GM23248 (cell line): ENCODE measurements at regions not wholly inside any gene's neighbourhood (a gene's known extent, or its start where the extent isn't known, plus 50 kb on each side); places are given as distances from the start of the nearest gene placed in this dataset.

Source experiments
- DNase-seq: peaks from one replicate; pipeline ENCODE4 v3.0.0-alpha.2; 2015
- H2AFZ ChIP-seq: fragments of 200-600 bp; sonication (generic); 2 replicates; pipeline ENCODE4 v1.6.1; 2016; ENCODE audit warnings: antibody characterized with exemption
- H3F3A ChIP-seq: fragments of 200-600 bp; sonication (generic); 2 replicates; pipeline ENCODE4 v1.6.1; 2016; ENCODE audit warnings: mild to moderate bottlenecking, antibody characterized with exemption, mixed run types; ENCODE audit not compliant: insufficient read depth
- H3K27ac ChIP-seq: fragments of 200-600 bp; sonication (generic); 2 replicates; pipeline ENCODE4 v1.5.1; 2016; ENCODE audit warnings: mild to moderate bottlenecking
- H3K27me3 ChIP-seq: fragments of 200-600 bp; sonication (generic); replicated peaks from 2 replicates; pipeline ENCODE4 v1.6.1; 2016; ENCODE audit warnings: mild to moderate bottlenecking; ENCODE audit not compliant: insufficient read depth
- H3K36me3 ChIP-seq: fragments of 200-600 bp; sonication (generic); 2 replicates; pipeline ENCODE4 v1.6.1; 2016; ENCODE audit warnings: low read depth, mild to moderate bottlenecking
- H3K4me1 ChIP-seq: fragments of 200-600 bp; sonication (generic); 2 replicates; pipeline ENCODE4 v1.6.1; 2016; ENCODE audit warnings: mild to moderate bottlenecking; ENCODE audit not compliant: insufficient read depth
- H3K4me2 ChIP-seq: fragments of 200-600 bp; sonication (generic); one replicate; pipeline ENCODE4 v1.6.1; 2016; ENCODE audit warnings: mild to moderate bottlenecking; ENCODE audit not compliant: unreplicated experiment
- H3K4me3 ChIP-seq: fragments of 200-600 bp; sonication (generic); 2 replicates; pipeline ENCODE4 v1.5.1; 2016; ENCODE audit warnings: mild to moderate bottlenecking
- H3K79me2 ChIP-seq: fragments of 200-600 bp; sonication (generic); 2 replicates; pipeline ENCODE4 v1.6.1; 2016; ENCODE audit warnings: mild to moderate bottlenecking; ENCODE audit not compliant: insufficient read depth
- H3K9ac ChIP-seq: fragments of 200-600 bp; sonication (generic); 2 replicates; pipeline ENCODE4 v1.6.1; 2016; ENCODE audit warnings: mild to moderate bottlenecking
- H3K9me2 ChIP-seq: fragments of 200-600 bp; sonication (generic); 2 replicates; pipeline ENCODE4 v1.6.1; 2016; ENCODE audit warnings: mixed run types, mild to moderate bottlenecking, moderate library complexity; ENCODE audit not compliant: insufficient read depth
- H3K9me3 ChIP-seq: fragments of 200-600 bp; sonication (generic); one replicate; pipeline ENCODE4 v1.6.1; 2017; ENCODE audit warnings: low read depth
- H4K20me1 ChIP-seq: fragments of 200-600 bp; sonication (generic); 2 replicates; pipeline ENCODE4 v1.6.0; 2016; ENCODE audit not compliant: insufficient read depth
- EZH2 ChIP-seq: fragments of 200-600 bp; sonication (generic); IDR thresholded peaks from 2 replicates; pipeline ENCODE4 v1.6.1; 2018; ENCODE audit warnings: antibody characterized with exemption, mild to moderate bottlenecking; ENCODE audit not compliant: insufficient read depth, poor library complexity, severe bottlenecking
- EZH2phosphoT487 ChIP-seq: fragments of 200-600 bp; sonication (generic); IDR thresholded peaks from 2 replicates; pipeline ENCODE4 v1.6.1; 2018; ENCODE audit warnings: antibody characterized with exemption, moderate library complexity, mild to moderate bottlenecking, low read depth; ENCODE audit not compliant: insufficient read depth
- WGBS, 2 experiments: methylation state at CpG; one replicate each; pipeline ENCODE4 v1.1.6; 2015 to 2017; ENCODE audit warnings: low lambda C conversion rate in 2 of 2, low coverage in 1 of 2; ENCODE audit errors: missing lambda C conversion rate in 2 of 2; 5-methylcytosine and 5-hydroxymethylcytosine counted together
- in situ Hi-C: fragments of 300-500 bp; cut with MboI; formaldehyde crosslinking; loops from 2 replicates; pipeline ENCODE4 v1.15.0; 2020

DNA sequence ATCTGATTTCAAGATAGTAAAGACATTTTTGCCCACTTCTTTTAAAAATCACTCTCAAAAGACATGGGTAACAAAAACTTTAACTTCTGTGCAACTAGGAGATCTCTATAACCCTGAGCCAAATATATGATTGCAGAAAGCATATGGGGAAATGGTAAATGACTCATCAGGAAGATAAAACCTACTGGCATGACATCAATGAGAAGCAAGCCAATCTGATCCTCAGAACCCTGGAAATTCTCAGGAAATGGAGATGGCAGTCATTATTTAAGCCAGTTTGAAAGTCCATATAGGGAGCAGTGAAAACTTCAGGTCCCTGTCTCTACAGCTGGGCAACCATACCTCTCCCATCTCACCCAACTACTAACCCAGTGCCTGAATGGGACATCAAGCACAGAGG lies 249.7 kb upstream of the NREP start:
- TF ChIP-seq EZH2: no peak
- TF ChIP-seq EZH2phosphoT487: no peak
- Histone ChIP-seq H4K20me1 (no peaks in the 10 kb centered on the region), H3K36me3 (no peaks in the 10 kb centered on the region), H3K9me3 (no peaks in the 10 kb centered on the region), H3F3A (peaks cover 46% of the 10 kb centered on the region), H3K27ac (peak overlapping the region; percentile 95), H3K9me2 (0 out of 2 replicates have a peak, but pooled peaks cover 3% of the 10 kb centered on the region), H3K4me1 (peaks cover 52% of the 10 kb centered on the region), H3K9ac (0 out of 2 replicates have a peak overlapping the region, but pooled peaks have one; percentile 67), H3K4me2 (peak overlapping the region; percentile 60), H3K4me3 (no peak overlapping the region), H2AFZ (no peak overlapping the region), H3K79me2 (no peaks in the 10 kb centered on the region), H3K27me3 (no peaks in the 10 kb centered on the region)
- DNase-seq: peak; percentile 61
- in situ Hi-C loops: no loop called here

DNA sequence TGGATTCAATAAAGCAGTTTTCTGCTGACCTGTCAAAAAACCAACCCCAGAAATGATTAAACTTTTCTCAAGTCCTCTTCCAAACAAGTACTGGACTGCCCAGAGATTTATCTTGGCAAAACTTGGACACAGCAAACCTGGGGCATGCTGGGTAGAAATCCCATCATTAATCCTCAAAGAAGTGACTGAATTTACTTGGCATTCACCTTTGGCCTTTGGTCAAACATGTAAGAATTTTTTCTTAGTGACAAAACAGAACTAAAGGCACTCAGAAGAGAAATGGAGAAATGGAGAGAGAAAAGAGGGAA lies 248.6 kb upstream of the NREP start:
- H3K36me3 ChIP-seq: no peaks in the 10 kb centered on the region
- 0 out of 2 replicates have a peak, but pooled peaks cover 3% of the 10 kb centered on the region for H3K9me2 ChIP-seq
- H3K27ac ChIP-seq: peak overlapping the region; percentile 95
- peaks cover 56% of the 10 kb centered on the region for H3K4me1 ChIP-seq
- peaks cover 46% of the 10 kb centered on the region for H3F3A ChIP-seq
- H4K20me1 ChIP-seq: no peaks in the 10 kb centered on the region
- peak; percentile 73 for DNase-seq
- no peak overlapping the region for H3K4me3 ChIP-seq
- TF ChIP-seq EZH2phosphoT487: no peak
- TF ChIP-seq EZH2: no peak
- in situ Hi-C loops: no loop called here
- H3K4me2 ChIP-seq: peak overlapping the region; percentile 60
- H3K79me2 ChIP-seq: no peaks in the 10 kb centered on the region
- H3K9me3 ChIP-seq: no peaks in the 10 kb centered on the region
- no peak overlapping the region for H2AFZ ChIP-seq
- H3K27me3 ChIP-seq: no peaks in the 10 kb centered on the region
- peak overlapping the region; percentile 67 for H3K9ac ChIP-seq

DNA sequence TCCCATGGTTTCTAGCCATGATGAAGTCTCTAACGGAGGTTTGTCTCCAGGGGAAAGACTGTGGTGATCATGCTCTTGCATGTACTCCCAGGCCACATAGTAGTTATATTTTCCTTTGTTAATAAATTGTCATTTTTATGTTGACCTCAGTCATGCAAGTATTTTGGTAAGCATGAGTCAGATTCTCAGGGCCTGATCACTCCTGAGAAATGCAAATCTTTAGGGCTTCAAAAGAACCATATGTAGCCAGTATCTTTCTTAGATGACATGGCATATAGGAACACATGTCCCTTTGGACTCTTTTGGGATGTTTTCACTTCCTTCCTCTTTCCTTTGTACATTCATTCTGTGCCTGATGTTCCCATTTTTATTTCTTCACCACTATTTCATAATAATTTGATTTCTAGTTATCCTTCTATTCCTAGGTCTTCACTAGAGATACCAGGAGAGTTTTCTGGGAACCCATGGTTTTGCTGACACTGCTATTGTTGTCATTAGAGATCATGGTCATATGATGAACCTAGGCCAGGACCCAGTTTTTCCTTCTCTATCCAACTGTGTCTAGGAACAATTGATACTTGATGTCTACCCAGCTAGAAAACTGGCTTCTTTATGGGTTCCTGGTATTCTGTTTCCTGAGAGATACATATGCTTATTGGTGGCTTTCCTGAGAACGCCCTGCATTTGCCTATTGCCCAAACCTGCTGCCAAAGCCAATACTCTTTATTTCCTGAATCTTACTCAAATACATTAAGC lies 248.1 kb upstream of the NREP start:
- H3K27me3 ChIP-seq: no peaks in the 10 kb centered on the region
- H3K9me2 ChIP-seq: 0 out of 2 replicates have a peak, but pooled peaks cover 3% of the 10 kb centered on the region
- no peaks in the 10 kb centered on the region for H3K79me2 ChIP-seq
- H2AFZ ChIP-seq: no peak overlapping the region
- TF ChIP-seq EZH2phosphoT487: no peak
- no peak for TF ChIP-seq EZH2
- WGBS, 2 experiments: 7 to 13% methylated on average over 2 of the region's 2 CpGs
- no peak overlapping the region for H3K4me3 ChIP-seq
- in situ Hi-C loops: no loop called here
- H4K20me1 ChIP-seq: no peaks in the 10 kb centered on the region
- H3K36me3 ChIP-seq: no peaks in the 10 kb centered on the region
- no peaks in the 10 kb centered on the region for H3K9me3 ChIP-seq
- peaks cover 49% of the 10 kb centered on the region for H3F3A ChIP-seq
- peak overlapping the region; percentile 67 for H3K9ac ChIP-seq
- peaks cover 56% of the 10 kb centered on the region for H3K4me1 ChIP-seq
- peak overlapping the region; percentile 95 for H3K27ac ChIP-seq
- DNase-seq: peak; percentile 89
- H3K4me2 ChIP-seq: peak overlapping the region; percentile 60

DNA sequence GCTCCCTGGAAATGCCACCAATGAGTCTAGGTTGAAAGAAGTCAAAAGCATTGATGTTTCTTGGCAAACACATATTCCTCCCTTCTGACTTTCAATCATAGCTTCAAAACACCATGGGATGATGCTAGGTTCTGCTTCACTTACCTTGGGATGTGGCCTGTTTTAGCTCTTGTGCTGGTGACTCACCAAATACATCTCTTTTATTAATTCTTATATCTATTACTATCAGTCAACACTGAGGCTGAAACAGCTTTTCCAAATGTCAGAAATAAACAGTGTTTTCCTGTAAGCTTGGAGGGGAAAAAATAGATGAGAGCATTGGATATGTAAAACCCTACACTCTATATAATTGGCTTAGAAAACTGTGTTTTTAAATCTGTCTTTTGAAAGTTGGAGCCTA lies 245.4 kb upstream of the NREP start:
- Histone ChIP-seq H3K4me1 (peaks cover 79% of the 10 kb centered on the region), H3K4me2 (no peak overlapping the region), H3K27ac (no peak overlapping the region), H3K9me2 (0 out of 2 replicates have a peak, but pooled peaks cover 3% of the 10 kb centered on the region), H3K27me3 (no peaks in the 10 kb centered on the region), H3K9me3 (no peaks in the 10 kb centered on the region), H3F3A (peaks cover 69% of the 10 kb centered on the region), H3K9ac (no peak overlapping the region), H4K20me1 (no peaks in the 10 kb centered on the region), H3K36me3 (no peaks in the 10 kb centered on the region), H3K79me2 (no peaks in the 10 kb centered on the region), H2AFZ (no peak overlapping the region), H3K4me3 (no peak overlapping the region)
- DNase-seq: peak; percentile 28
- in situ Hi-C loops: no loop called here
- TF ChIP-seq EZH2phosphoT487 (no peak), EZH2 (no peak)

DNA sequence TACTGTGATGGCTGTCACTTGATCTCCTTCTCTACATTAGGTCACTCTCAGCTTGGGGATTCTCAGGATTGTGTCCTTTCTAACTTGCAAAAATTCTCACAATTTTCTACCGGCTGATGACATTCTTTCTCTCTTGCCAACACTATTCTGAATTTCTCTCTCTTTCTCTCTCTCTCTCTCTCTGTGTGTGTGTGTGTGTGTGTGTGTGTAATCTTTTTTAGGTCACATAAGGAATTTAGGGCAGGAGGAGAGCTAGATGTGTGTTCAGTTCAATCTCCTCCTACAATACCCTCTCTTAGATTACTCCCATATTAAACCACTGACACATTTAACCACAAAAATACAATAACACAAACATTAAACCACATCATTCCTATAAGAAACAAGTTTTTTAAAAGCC lies 242.3 kb upstream of the NREP start:
- Histone ChIP-seq H3K9ac (peak overlapping the region; percentile 64), H3K4me3 (no peak overlapping the region), H3K36me3 (no peaks in the 10 kb centered on the region), H3K27me3 (no peaks in the 10 kb centered on the region), H3K9me2 (0 out of 2 replicates have a peak, but pooled peaks cover 3% of the 10 kb centered on the region), H3K79me2 (no peaks in the 10 kb centered on the region), H4K20me1 (no peaks in the 10 kb centered on the region), H3K9me3 (no peaks in the 10 kb centered on the region), H3F3A (peaks cover 50% of the 10 kb centered on the region), H3K4me1 (peaks cover 63% of the 10 kb centered on the region), H3K4me2 (peak overlapping the region; percentile 27), H3K27ac (peak overlapping the region; percentile 86), H2AFZ (no peak overlapping the region)
- peak; percentile 68 for DNase-seq
- TF ChIP-seq EZH2phosphoT487: no peak
- TF ChIP-seq EZH2: no peak
- in situ Hi-C loops: no loop called here
- 33 to 36% methylated on average over 1 of the region's 1 CpG for WGBS, 2 experiments
